GM21529 (cell line): ENCODE measurements at regions not wholly inside any gene's neighbourhood (a gene's known extent, or its start where the extent isn't known, plus 50 kb on each side); places are given as distances from the start of the nearest gene placed in this dataset.
A peak's percentile ranks its signal among the peaks of the same experiment; 100 is the strongest.

Experiments used
- ATAC-seq: cut with Tn5 transposase; IDR thresholded peaks from one replicate; pipeline ENCODE4 v1.9.1; 2021; ENCODE audit not compliant: unreplicated experiment

GRCh38 chr1:172753964-172754363 is 95.1 kb downstream of the FASLG start:
- no peak for ATAC-seq

GRCh38 chr1:172754609-172755008 is 95.7 kb downstream of the FASLG start:
- ATAC-seq, result no peak

- ATAC-seq, result no peak
These were observed 96.2 kb downstream of the FASLG start for GRCh38 chr1:172755099-172755498.

GRCh38 chr1:172756024-172756423 is 97.1 kb downstream of the FASLG start:
- no peak for ATAC-seq

GRCh38 chr1:172758259-172758658 is 99.4 kb downstream of the FASLG start:
- ATAC-seq, result no peak

- no peak for ATAC-seq
These were observed 101.2 kb downstream of the FASLG start for GRCh38 chr1:172760121-172760520.

- no peak for ATAC-seq
These were observed 102.9 kb downstream of the FASLG start for GRCh38 chr1:172761581-172762486.

- no peak for ATAC-seq
These were observed 104.2 kb downstream of the FASLG start for GRCh38 chr1:172763057-172763456.

- no peak for ATAC-seq
These were observed 105.5 kb downstream of the FASLG start for GRCh38 chr1:172764378-172764777.

- ATAC-seq, result no peak
These were observed 107.6 kb downstream of the FASLG start for GRCh38 chr1:172766462-172766861.

GRCh38 chr1:172770071-172770470 is 111.2 kb downstream of the FASLG start:
- no peak for ATAC-seq

- ATAC-seq, result no peak
These were observed 115.7 kb downstream of the FASLG start for GRCh38 chr1:172774561-172774960.

GRCh38 chr1:172775606-172776005 is 116.7 kb downstream of the FASLG start:
- ATAC-seq, result no peak

- no peak for ATAC-seq
These were observed 117.2 kb downstream of the FASLG start for GRCh38 chr1:172776071-172776470.

- no peak for ATAC-seq
These were observed 118.9 kb downstream of the FASLG start for GRCh38 chr1:172777767-172778166.

- ATAC-seq, result peak; percentile 69
These were observed 119.9 kb downstream of the FASLG start for GRCh38 chr1:172778456-172779455.

GRCh38 chr1:172779491-172779890 is 120.6 kb downstream of the FASLG start:
- no peak for ATAC-seq

- ATAC-seq, result peak; percentile 73
These were observed 122.7 kb downstream of the FASLG start for GRCh38 chr1:172781513-172782140.

- ATAC-seq, result no peak
These were observed 130.9 kb downstream of the FASLG start for GRCh38 chr1:172789840-172790239.

GRCh38 chr1:172790245-172790644 is 131.3 kb downstream of the FASLG start:
- ATAC-seq, result no peak

- ATAC-seq, result no peak
These were observed 134.9 kb downstream of the FASLG start for GRCh38 chr1:172793823-172794222.
